ENCODE measurements at regions not wholly inside any gene's neighbourhood (a gene's known extent, or its start where the extent isn't known, plus 50 kb on each side); places are given as distances from the start of the nearest gene placed in this dataset.

DNA sequence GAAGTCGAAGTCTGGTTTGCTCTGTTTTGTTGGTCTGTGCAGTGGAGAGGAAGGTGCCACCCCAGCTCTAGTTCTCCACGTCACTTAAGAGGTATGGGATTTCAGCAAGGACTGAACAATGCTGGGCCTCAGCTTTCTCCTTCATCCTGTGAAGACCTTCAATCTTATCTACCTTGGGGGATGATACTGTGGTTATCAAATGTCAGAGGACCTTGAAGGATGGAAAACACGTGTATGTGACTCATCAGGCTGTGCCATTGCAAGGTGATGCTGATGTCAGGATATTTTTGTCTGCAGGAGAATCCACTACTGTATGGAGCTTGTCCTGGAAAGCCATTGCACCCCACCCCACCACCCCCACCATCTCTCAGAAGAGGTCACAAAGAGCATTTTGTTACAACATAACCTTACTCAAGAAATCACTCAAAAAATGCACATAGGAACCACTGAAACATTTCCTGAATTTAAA lies 81.4 kb upstream of the UQCRFS1 start:
- TF ChIP-seq, protein P1, sequence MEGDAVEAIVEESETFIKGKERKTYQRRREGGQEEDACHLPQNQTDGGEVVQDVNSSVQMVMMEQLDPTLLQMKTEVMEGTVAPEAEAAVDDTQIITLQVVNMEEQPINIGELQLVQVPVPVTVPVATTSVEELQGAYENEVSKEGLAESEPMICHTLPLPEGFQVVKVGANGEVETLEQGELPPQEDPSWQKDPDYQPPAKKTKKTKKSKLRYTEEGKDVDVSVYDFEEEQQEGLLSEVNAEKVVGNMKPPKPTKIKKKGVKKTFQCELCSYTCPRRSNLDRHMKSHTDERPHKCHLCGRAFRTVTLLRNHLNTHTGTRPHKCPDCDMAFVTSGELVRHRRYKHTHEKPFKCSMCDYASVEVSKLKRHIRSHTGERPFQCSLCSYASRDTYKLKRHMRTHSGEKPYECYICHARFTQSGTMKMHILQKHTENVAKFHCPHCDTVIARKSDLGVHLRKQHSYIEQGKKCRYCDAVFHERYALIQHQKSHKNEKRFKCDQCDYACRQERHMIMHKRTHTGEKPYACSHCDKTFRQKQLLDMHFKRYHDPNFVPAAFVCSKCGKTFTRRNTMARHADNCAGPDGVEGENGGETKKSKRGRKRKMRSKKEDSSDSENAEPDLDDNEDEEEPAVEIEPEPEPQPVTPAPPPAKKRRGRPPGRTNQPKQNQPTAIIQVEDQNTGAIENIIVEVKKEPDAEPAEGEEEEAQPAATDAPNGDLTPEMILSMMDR (IDR thresholded peaks at IDR 0.05; ENCODE audit: low read depth, low read length), result no peak
- Histone ChIP-seq H3K27ac (no peak overlapping the region), H3K4me1 (ENCODE audit: low read depth) (no peaks in the 10 kb centered on the region), H3K36me3 (no peaks in the 10 kb centered on the region), H3K27me3 (no peaks in the 10 kb centered on the region), H3K4me3 (no peak overlapping the region), H3K9me3 (ENCODE audit: low read depth) (no peaks in the 10 kb centered on the region)
- DNase-seq (ENCODE audit: low read depth in 1 of 2, low spot score in 1 of 2), result peak in 1 of 2 donors; percentile 33

DNA sequence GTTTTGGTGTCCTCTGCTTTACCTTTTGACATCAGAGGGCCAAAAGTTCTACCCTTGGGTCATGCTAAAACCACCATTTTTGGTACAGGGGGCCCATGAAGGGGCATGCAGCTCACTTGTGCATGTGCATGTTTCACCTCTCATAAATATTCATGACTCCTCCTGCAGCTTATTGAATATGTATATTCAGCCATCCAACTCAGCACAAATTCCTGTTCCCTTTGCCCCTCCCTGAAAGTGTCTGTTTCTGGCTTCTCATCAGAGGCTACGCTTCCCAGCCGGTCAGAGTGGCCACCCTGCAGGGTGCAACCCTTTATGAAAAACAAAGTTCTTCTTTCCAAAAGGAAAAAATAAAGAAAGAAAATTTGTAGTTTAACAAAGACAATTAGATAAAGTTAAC lies 82.3 kb upstream of the UQCRFS1 start:
- Histone ChIP-seq H3K27ac (no peak overlapping the region), H3K9me3 (ENCODE audit: low read depth) (no peaks in the 10 kb centered on the region), H3K27me3 (no peaks in the 10 kb centered on the region), H3K4me3 (no peak overlapping the region), H3K4me1 (ENCODE audit: low read depth) (no peaks in the 10 kb centered on the region), H3K36me3 (no peaks in the 10 kb centered on the region)
- TF ChIP-seq, protein P1 (IDR thresholded peaks at IDR 0.05; ENCODE audit: low read depth, low read length), result no peak
- no peak for DNase-seq (ENCODE audit: low read depth in 1 of 2, low spot score in 1 of 2)

DNA sequence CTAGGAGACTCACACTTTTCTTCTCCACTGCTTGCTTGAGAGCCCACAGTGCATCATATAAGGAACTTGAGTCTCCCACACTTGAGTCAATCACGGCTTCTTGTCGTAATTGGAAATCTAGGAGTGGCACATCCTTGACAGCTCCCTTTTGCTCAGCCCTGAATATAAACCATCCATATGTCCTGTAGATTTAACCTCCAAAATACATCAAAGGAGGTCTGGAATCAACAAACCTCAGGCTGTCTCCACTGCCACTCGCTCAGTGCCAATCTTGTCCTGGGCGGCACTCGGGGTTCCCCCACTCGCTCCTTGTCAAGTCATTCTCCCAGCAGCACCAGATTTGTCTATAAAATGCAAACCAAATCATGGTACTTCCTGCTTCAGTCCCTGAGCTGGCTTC lies 84.4 kb upstream of the UQCRFS1 start:
- H3K27me3 ChIP-seq, result no peaks in the 10 kb centered on the region
- H3K9me3 ChIP-seq (ENCODE audit: low read depth), result no peaks in the 10 kb centered on the region
- H3K36me3 ChIP-seq, result no peaks in the 10 kb centered on the region
- no peak for DNase-seq (ENCODE audit: low read depth in 1 of 2, low spot score in 1 of 2)
- H3K4me3 ChIP-seq, result no peak overlapping the region
- no peaks in the 10 kb centered on the region for H3K4me1 ChIP-seq (ENCODE audit: low read depth)
- TF ChIP-seq, protein P1 (IDR thresholded peaks at IDR 0.05; ENCODE audit: low read depth, low read length), result no peak
- H3K27ac ChIP-seq, result no peak overlapping the region

DNA sequence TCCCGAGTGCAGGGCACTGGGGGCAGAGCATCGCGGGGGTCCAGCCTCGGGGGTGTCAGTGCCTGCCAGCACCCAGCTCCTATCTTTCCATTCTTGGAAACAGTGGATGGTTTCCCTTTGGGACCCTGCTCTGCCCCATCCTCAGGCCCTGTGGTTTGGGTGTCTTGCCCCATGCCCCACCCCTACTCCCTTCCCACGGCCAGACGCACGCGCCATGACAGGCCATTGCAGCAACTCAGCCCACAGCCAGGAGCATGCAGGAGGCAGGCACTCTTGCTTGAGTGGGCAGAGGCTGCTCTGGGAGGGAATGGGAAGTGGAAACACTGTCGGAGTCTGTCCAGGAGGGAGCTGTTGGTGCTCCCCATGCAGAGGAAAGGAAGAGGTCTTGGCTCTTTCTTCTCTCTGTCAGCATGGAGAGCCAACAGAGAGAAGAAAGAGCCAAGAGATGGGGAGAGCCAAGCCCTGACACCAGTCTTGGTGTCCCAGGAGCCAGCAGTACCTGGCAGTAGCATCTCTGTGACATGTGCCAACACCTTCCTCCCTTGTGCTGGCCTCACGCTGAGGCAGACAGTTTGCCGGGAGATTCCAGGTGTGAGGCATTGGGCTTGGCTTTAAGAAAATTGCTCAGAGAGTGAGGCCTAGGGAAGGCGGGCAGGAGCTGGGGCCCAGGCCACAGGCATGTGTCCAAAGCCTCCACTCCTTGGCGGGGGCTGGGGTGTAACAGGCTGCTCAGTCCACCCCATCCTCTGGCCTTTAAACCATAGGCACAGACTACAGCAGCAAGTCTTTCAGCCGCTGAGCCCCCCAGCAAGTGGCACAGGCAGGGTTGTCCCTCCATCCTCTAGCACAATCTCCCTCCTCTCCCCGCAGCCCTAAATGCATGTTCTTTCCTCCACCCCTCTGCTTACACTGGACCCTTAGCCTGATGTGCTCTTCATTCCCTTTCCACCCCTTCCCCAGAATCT lies 86.7 kb upstream of the UQCRFS1 start:
- DNase-seq (ENCODE audit: low read depth in 1 of 2, low spot score in 1 of 2), result no peak
- Histone ChIP-seq H3K9me3 (ENCODE audit: low read depth) (no peaks in the 10 kb centered on the region), H3K4me3 (no peak overlapping the region), H3K4me1 (ENCODE audit: low read depth) (no peaks in the 10 kb centered on the region), H3K36me3 (no peaks in the 10 kb centered on the region), H3K27ac (no peak overlapping the region), H3K27me3 (peaks cover 7% of the 10 kb centered on the region)
- TF ChIP-seq, protein P1 (IDR thresholded peaks at IDR 0.05; ENCODE audit: low read depth, low read length), result no peak

DNA sequence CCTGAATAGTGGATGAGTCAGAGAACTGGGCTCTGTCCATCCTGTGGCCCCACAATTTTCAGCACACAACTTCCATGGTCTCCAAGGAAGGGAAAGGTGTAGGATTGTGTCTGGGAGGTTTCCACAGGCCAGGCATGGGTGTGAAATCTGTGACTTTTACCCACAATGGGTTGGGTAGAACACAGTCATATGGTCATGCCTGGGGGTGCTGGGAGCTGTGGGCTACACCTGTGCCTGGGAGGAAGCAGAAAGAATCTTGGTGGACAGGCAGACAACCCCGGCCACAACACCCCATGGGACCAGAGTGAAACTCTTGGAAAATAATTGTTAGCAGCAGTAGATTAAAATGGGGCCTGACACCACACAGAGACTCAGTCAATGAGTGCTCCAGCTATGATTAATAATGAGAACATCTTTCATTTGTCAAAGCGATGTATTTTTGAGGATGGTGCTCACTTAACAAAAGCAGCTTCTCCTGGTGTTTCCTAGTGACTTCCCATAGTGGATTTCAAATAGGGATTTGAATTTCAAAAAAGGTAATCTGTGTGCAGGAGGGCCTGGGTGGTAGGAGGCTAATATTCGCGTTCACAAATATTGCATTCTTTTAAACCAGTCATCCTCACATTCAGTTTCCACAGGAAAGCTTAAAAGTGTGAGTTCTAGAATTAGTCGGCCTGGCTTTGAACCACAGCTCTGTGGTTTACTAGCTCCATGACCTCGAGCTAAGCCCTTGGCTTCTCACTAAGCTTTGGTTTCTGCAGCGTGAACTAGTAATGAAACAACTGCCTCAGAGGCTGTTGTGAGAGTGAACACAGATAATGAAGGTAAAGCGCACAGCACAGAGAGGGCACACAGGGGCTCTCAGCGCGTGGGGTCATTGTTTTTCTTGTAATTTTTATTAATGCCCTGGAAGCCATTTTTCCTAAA lies 89.3 kb upstream of the UQCRFS1 start:
- peaks cover 13% of the 10 kb centered on the region for H3K27me3 ChIP-seq
- no peak overlapping the region for H3K4me3 ChIP-seq
- H3K27ac ChIP-seq, result no peak overlapping the region
- no peaks in the 10 kb centered on the region for H3K4me1 ChIP-seq (ENCODE audit: low read depth)
- no peaks in the 10 kb centered on the region for H3K36me3 ChIP-seq
- DNase-seq (ENCODE audit: low read depth in 1 of 2, low spot score in 1 of 2), result no peak
- H3K9me3 ChIP-seq (ENCODE audit: low read depth), result no peaks in the 10 kb centered on the region
- TF ChIP-seq, protein P1 (IDR thresholded peaks at IDR 0.05; ENCODE audit: low read depth, low read length), result no peak

Measured in cardiac muscle cell (in vitro differentiated cells and primary cell).